GM12878 (cell line): ENCODE measurements at regions not wholly inside any gene's neighbourhood (a gene's known extent, or its start where the extent isn't known, plus 50 kb on each side); places are given as distances from the start of the nearest gene placed in this dataset.

Source experiments
- ATAC-seq: fragments of 200-7000 bp; cut with Tn5 transposase; 3 replicates; pipeline ENCODE4 v1.9.1; 2020; ENCODE audit warnings: mild to moderate bottlenecking, moderate library complexity
- BruUV-seq: library from RNA; stranded (reverse); fragments of 400-500 nt; replicated peaks from 2 replicates; lab custom pipeline; 2021; lab: Mats Ljungman, UMichigan
- CTCF ChIA-PET: fragments of 300-600 bp; sonication (Branson Sonifier 250); formaldehyde crosslinking; extraction: SDS; loops from one replicate; lab custom pipeline; 2021; ENCODE audit warnings: inconsistent platforms; lab: Yijun Ruan, JAX
- POLR2A ChIA-PET: fragments of 350-600 bp; formaldehyde crosslinking; extraction: SDS; loops from one replicate; lab custom pipeline; 2021; ENCODE audit warnings: inconsistent platforms; lab: Charles Lee
- RAD21 ChIA-PET: fragments of 300-600 bp; sonication (Branson Sonifier 250); formaldehyde crosslinking; loops from one replicate; lab custom pipeline; 2023; ENCODE audit warnings: antibody characterized with exemption; ENCODE audit not compliant: unreplicated experiment; lab: Charles Lee
- SMC1A ChIA-PET: fragments of 300-600 bp; sonication (Branson Sonifier 250); formaldehyde crosslinking; loops from one replicate; lab custom pipeline; 2023; ENCODE audit not compliant: unreplicated experiment, uncharacterized antibody; lab: Charles Lee
- DNase-seq: peaks from one replicate; pipeline ENCODE4 v3.0.0-alpha.2; 2011; ENCODE audit warnings: low read depth, low spot score
- FAIRE-seq: peaks from 3 replicates; lab custom pipeline; 2011; peaks lifted over from hg19 to GRCh38; lab: Jason Lieb, UNC
- H2AFZ ChIP-seq: 2 replicates; pipeline ENCODE4 v1.6.0; 2011; ENCODE audit warnings: low read depth, low read length, control low read depth; ENCODE audit not compliant: control insufficient read depth
- H3K27ac ChIP-seq: 2 replicates; pipeline ENCODE4 v1.5.1; 2011; ENCODE audit warnings: control low read depth; ENCODE audit not compliant: control insufficient read depth, insufficient read depth
- H3K27me3 ChIP-seq, 2 experiments: replicated peaks in 1 of 2; 2 replicates each; pipeline versions ENCODE4 v1.6.0 to v1.6.1; 2011; ENCODE audit warnings: low read length in 1 of 2; ENCODE audit not compliant: control insufficient read depth in 2 of 2, insufficient read depth in 2 of 2
- H3K36me3 ChIP-seq, 2 experiments: 2 replicates each; pipeline ENCODE4 v1.5.1; 2011; ENCODE audit warnings: low read length in 1 of 2; ENCODE audit not compliant: control insufficient read depth in 2 of 2, insufficient read depth in 2 of 2
- H3K4me1 ChIP-seq: 2 replicates; pipeline ENCODE4 v1.6.1; 2011; ENCODE audit warnings: mild to moderate bottlenecking, low read length, moderate library complexity, mixed read lengths; ENCODE audit not compliant: control insufficient read depth, insufficient read depth
- H3K4me2 ChIP-seq: 2 replicates; pipeline ENCODE4 v1.6.0; 2011; ENCODE audit warnings: control low read depth; ENCODE audit not compliant: control insufficient read depth, insufficient read depth
- H3K4me3 ChIP-seq: fragments of 200-600 bp; sonication (generic); 2 replicates; pipeline ENCODE4 v1.5.1; 2016
- H3K79me2 ChIP-seq: 2 replicates; pipeline ENCODE4 v1.6.0; 2011; ENCODE audit warnings: low read length; ENCODE audit not compliant: control insufficient read depth, insufficient read depth
- H3K9ac ChIP-seq: 2 replicates; pipeline ENCODE4 v1.8.0; 2011; ENCODE audit warnings: low read length, control low read depth, mixed read lengths; ENCODE audit not compliant: control insufficient read depth, insufficient read depth
- H3K9me3 ChIP-seq: replicated peaks from 3 replicates; pipeline ENCODE4 v1.5.1; 2011; ENCODE audit warnings: mild to moderate bottlenecking, low read length; ENCODE audit not compliant: control insufficient read depth, insufficient read depth
- H4K20me1 ChIP-seq: 2 replicates; pipeline ENCODE4 v1.6.0; 2011; ENCODE audit not compliant: control insufficient read depth, insufficient read depth
- JUND ChIP-seq: IDR thresholded peaks from 2 replicates; pipeline ENCODE4 v1.6.1; 2012; ENCODE audit warnings: low read depth, mild to moderate bottlenecking, low read length, improper control_type of control experiment, moderate library complexity
- MTA3 ChIP-seq: IDR thresholded peaks from 2 replicates; pipeline ENCODE4 v1.6.1; 2012; ENCODE audit warnings: low read length, inconsistent platforms, borderline replicate concordance
- MYC ChIP-seq: IDR thresholded peaks from 2 replicates; pipeline ENCODE4 v1.6.1; 2011; ENCODE audit warnings: mild to moderate bottlenecking, low read length, moderate library complexity, inconsistent platforms; ENCODE audit not compliant: insufficient read depth, insufficient replicate concordance, insufficient read length, severe bottlenecking
- POU2F2 ChIP-seq: IDR thresholded peaks from 3 replicates; pipeline ENCODE4 v1.6.1; 2011; ENCODE audit warnings: low read depth, mild to moderate bottlenecking, low read length, borderline replicate concordance
- WGBS: methylation state at CpG from one replicate; pipeline ENCODE4 v1.1.6; 2016; ENCODE audit warnings: low lambda C conversion rate; ENCODE audit not compliant: insufficient replicate concordance, insufficient coverage; ENCODE audit errors: missing lambda C conversion rate; 5-methylcytosine and 5-hydroxymethylcytosine counted together
- in situ Hi-C: fragments of 300-500 bp; cut with MboI; formaldehyde crosslinking; loops from 9 replicates; pipeline ENCODE4 v1.14.3; 2018; ENCODE audit warnings: mixed read lengths
- intact Hi-C: fragments of 100-400 bp; cut with micrococcal nuclease; formaldehyde crosslinking; loops from one replicate; pipeline ENCODE4 v1.14.2; 2022; ENCODE audit not compliant: unreplicated experiment
- TF ChIP-seq, protein P1 (sequence below): IDR thresholded peaks from 2 replicates; pipeline ENCODE4 v1.6.1; 2012; ENCODE audit warnings: improper control_type of control experiment, low read depth, low read length; ENCODE audit not compliant: insufficient replicate concordance
- TF ChIP-seq, protein P2 (sequence below): fragments of 450-650 bp; formaldehyde crosslinking; IDR thresholded peaks from 2 replicates; pipeline ENCODE4 v1.4.0; 2020; ENCODE audit warnings: mild to moderate bottlenecking, moderate library complexity

DNA sequence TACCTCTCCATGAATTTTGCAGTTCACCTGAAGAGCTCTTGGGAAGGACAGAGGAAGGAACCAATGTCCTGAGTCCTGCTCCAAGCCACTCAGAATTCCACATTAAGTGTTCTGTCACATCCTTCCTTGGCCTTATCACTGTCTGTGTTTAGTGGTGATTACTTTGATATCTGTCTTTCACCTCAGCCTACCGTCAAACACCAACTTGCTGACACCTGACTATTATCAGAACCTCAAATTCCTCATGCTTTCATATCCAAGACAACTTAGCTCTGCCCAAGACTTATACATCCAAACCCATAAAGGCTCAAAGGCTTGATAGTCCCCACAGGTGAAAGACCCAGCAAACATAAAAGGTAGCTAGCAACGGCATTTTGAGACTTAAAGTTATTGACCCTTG lies 280.0 kb downstream of the MEX3B start:
- no peak for ATAC-seq
- no peak overlapping the region for H3K4me2 ChIP-seq
- no peaks in the 10 kb centered on the region for H3K27me3 ChIP-seq
- BruUV-seq = no TSS peak
- SMC1A ChIA-PET = no interaction called here
- DNase-seq = no peak
- H3K4me1 ChIP-seq = no peaks in the 10 kb centered on the region
- RAD21 ChIA-PET = no interaction called here
- POLR2A ChIA-PET = no interaction called here
- H3K79me2 ChIP-seq = no peaks in the 10 kb centered on the region
- FAIRE-seq = no peak
- H4K20me1 ChIP-seq = no peaks in the 10 kb centered on the region
- 67% methylated on average over 2 of the region's 2 CpGs for WGBS
- no peaks in the 10 kb centered on the region for H3K9me3 ChIP-seq
- intact Hi-C loops (no loop called here), in situ Hi-C loops (no loop called here)
- TF ChIP-seq POU2F2 (no peak), MYC (no peak), MTA3 (no peak), JUND (no peak)
- TF ChIP-seq, protein P1, sequence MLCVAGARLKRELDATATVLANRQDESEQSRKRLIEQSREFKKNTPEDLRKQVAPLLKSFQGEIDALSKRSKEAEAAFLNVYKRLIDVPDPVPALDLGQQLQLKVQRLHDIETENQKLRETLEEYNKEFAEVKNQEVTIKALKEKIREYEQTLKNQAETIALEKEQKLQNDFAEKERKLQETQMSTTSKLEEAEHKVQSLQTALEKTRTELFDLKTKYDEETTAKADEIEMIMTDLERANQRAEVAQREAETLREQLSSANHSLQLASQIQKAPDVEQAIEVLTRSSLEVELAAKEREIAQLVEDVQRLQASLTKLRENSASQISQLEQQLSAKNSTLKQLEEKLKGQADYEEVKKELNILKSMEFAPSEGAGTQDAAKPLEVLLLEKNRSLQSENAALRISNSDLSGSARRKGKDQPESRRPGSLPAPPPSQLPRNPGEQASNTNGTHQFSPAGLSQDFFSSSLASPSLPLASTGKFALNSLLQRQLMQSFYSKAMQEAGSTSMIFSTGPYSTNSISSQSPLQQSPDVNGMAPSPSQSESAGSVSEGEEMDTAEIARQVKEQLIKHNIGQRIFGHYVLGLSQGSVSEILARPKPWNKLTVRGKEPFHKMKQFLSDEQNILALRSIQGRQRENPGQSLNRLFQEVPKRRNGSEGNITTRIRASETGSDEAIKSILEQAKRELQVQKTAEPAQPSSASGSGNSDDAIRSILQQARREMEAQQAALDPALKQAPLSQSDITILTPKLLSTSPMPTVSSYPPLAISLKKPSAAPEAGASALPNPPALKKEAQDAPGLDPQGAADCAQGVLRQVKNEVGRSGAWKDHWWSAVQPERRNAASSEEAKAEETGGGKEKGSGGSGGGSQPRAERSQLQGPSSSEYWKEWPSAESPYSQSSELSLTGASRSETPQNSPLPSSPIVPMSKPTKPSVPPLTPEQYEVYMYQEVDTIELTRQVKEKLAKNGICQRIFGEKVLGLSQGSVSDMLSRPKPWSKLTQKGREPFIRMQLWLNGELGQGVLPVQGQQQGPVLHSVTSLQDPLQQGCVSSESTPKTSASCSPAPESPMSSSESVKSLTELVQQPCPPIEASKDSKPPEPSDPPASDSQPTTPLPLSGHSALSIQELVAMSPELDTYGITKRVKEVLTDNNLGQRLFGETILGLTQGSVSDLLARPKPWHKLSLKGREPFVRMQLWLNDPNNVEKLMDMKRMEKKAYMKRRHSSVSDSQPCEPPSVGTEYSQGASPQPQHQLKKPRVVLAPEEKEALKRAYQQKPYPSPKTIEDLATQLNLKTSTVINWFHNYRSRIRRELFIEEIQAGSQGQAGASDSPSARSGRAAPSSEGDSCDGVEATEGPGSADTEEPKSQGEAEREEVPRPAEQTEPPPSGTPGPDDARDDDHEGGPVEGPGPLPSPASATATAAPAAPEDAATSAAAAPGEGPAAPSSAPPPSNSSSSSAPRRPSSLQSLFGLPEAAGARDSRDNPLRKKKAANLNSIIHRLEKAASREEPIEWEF = no peak
- TF ChIP-seq, protein P2, sequence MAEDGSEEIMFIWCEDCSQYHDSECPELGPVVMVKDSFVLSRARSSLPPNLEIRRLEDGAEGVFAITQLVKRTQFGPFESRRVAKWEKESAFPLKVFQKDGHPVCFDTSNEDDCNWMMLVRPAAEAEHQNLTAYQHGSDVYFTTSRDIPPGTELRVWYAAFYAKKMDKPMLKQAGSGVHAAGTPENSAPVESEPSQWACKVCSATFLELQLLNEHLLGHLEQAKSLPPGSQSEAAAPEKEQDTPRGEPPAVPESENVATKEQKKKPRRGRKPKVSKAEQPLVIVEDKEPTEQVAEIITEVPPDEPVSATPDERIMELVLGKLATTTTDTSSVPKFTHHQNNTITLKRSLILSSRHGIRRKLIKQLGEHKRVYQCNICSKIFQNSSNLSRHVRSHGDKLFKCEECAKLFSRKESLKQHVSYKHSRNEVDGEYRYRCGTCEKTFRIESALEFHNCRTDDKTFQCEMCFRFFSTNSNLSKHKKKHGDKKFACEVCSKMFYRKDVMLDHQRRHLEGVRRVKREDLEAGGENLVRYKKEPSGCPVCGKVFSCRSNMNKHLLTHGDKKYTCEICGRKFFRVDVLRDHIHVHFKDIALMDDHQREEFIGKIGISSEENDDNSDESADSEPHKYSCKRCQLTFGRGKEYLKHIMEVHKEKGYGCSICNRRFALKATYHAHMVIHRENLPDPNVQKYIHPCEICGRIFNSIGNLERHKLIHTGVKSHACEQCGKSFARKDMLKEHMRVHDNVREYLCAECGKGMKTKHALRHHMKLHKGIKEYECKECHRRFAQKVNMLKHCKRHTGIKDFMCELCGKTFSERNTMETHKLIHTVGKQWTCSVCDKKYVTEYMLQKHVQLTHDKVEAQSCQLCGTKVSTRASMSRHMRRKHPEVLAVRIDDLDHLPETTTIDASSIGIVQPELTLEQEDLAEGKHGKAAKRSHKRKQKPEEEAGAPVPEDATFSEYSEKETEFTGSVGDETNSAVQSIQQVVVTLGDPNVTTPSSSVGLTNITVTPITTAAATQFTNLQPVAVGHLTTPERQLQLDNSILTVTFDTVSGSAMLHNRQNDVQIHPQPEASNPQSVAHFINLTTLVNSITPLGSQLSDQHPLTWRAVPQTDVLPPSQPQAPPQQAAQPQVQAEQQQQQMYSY (CRISPR knock-in tag) = no peak
- no peak overlapping the region for H3K27ac ChIP-seq
- H3K4me3 ChIP-seq = no peak overlapping the region
- no peak overlapping the region for H2AFZ ChIP-seq
- H3K36me3 ChIP-seq = no peaks in the 10 kb centered on the region
- no peak overlapping the region for H3K9ac ChIP-seq
- CTCF ChIA-PET = no interaction called here
